Kasumi-1 (cell line): ENCODE measurements at regions not wholly inside any gene's neighbourhood (a gene's known extent, or its start where the extent isn't known, plus 50 kb on each side); places are given as distances from the start of the nearest gene placed in this dataset.
"Not testable (repeated sequence)": the region's sequence is repeated elsewhere in the genome, so short reads cannot be mapped to it uniquely, and the experiment has no call there.

Source experiments
- DNase-seq, 2 experiments: peaks; one replicate each; lab custom pipeline; 2025; lab: John Stamatoyannopoulos, UW

DNA sequence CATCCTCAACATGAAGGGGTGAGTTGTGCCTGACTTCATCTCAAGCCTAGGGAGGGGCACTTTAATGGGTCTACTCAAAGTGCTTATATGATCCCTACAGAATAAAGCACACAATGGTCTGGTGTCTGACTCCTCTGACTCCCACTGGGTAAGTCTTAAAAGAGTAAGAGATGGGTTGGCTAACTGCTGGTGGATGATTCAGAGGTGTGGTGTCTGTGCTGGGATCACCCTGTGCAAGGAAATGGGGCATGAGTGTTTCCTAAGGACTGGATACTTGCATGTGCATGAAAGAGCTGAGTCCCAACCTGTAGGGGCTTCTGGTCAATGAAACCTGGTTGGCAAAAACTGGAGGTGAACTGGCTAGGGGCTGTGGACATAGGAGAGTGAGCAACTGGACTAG is 158.8 kb downstream of the IL20RB start:
- DNase-seq = no peak

DNA sequence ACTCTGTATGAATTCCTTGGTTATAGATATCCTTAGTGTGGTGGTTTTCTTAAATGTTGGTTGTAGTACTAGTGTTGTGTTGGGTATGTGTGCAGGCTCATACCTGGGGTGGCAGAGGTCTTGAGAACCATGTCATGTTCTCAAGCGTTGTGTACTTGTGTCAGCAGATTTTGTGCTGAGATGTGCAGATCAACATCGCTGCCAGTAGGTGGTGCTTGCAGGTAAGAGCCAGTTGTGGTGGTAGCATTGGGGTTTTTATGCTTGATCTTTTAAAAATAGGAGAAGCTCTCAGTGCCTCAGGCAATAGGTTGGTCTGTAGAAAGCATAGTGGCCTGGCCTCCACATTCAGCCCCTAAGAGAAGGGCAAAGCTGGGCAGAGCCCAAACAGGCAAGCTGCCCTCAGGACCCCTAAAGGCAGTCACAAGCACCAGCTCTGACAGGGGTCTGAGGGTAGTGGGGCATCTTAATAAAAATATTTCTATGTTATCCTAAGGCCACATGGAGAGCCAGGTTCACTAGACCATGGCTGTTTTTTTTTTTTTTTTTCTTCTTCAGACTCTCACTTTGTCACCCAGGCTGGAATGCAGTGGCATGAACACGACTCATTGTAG is 164.0 kb downstream of the IL20RB start:
- peak; percentile 67 to 80 for DNase-seq

DNA sequence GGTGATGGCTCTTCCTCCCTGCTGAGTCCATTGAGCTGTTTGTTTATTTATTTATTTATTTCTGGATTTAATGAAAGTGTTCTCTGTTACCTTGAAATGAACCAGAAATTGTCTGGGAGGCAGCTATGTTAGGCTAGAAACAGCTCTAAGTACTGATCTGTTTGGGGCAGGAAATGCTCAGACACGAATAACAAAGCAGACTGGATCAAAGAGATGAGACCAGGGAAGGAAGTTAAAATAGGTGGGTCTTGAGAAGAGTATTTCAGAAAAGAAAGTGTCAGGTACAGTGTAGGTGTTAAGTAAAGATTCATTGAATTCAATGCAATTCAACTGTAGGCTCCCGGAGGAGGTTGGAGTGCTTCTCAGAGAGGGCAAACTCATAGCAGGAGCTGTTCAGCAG is 173.3 kb downstream of the IL20RB start:
- DNase-seq = no peak

DNA sequence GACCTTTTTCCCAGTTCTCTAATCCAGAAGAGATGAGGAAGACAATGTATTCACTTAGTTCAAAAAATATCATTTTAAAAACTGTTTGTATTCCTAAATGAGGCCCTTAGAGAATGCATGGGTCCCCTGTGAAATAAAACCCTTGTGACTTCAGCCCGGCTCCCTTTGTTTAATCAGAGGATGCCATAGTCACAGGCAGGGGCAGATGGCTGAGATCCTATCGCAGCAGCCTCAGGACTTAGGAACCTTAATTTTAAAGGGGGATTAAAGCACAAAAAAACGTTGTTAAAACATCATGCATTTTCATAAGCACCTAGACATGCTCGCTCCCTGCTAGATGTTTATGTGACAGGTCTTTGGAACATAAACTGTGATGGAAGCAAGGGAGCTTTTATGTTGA is 176.6 kb downstream of the IL20RB start:
- no peak for DNase-seq

DNA sequence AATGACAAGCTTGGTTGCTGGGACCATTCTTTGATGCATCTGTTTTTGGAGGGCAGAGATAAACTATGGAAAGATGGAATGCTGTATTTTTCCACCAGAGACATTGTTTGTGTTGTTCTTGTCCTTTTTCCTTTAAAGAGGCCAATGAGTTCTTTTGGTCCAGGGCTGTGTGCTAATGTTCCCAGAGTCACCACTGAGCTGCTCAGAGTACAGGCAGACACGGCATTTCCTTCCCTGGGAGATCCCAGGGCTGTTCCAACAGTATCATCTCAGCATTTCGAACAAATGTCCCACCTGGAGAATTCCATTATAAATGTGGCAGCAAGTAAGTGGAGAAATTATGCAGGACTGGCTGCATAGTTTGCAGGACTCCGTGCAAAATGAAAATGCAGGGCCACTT is 190.6 kb downstream of the IL20RB start:
- DNase-seq = no peak

DNA sequence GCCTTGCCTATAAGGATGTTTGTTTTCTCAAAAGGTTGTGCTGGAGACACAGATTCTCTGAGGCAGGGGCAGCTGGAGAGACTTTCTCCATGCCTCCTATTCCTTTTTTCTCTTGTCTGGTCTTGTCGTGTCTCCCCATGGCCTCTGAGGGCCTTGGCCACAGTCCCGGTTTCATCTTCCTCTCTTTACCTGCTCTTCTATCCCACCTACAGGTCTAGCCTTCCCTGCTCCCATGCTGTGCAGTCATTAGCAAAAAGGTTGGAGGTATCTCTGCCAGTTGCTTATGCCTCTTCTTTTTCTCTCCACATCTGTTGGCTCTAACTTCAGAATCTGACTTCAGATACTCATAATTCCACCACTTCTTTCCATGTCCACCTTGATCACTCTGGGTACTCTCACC is 191.1 kb downstream of the IL20RB start:
- no peak for DNase-seq

DNA sequence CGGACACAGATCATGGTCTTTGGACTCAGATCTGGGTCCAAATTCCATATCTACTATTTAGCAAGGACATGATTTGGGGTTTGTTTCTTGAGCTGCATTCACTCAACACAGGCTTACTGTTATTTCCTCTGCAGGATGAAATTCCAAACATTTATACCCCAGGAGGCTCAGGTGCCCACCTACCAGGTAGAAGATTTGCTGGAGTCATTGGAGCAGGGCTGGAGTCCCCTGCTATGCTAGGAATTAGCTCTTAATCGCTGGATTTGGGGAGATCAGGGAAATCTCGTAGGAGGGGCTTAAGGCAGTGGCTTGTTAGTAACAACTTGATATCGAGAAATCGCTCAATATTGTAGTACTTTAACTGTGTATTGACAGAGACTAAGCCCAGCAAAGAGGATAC is 193.0 kb downstream of the IL20RB start:
- DNase-seq = no peak

DNA sequence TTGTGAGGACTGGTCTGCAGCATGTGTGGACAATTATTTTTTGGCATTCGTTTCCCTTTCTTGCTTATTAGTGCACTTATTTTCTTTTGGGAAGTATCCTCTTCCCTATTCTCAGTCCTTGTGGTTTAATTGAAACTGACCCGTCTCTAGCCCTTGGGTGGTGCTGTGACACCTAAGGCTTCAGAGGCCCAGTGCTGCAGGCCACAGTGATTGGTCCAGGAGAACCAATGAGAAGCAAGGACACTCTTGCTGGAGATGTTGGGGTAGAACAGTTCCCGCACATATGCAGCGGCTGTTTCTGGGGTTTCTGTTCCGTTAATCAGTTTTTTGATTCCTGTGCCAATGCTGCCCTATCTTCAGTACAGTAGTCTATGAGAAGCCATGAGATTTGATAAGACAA is 195.3 kb downstream of the IL20RB start:
- not testable (repeated sequence) for DNase-seq

DNA sequence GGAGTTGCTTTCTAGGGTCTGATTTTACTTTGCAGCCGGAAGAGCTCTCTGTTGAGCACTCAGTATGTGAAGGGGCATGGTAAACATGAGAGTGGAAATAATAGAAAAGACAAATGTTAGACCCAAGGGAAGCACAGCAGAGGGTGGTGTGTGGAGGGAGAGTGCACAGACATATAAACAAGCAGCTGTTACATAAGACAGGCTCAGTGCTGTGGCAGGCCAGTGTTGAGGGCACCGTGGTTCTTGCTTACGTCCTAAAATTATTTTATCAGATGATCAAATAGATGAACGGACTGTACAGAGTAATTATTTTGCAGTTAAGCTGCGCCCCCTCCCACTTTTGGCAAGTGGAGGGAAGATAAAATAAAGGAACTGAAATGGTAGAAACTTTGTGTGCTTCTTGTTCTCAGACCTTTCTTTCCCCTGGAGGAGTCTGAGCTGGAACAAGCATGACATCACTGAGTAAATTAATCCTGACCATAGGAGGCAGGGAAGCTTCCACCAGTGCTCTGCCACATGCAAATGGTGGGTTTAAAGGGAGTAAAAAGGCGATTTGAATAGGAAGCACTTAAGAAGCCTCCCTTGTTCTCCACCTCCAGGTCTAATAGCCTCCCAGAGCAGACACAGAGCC is 205.6 kb downstream of the IL20RB start:
- no peak for DNase-seq

DNA sequence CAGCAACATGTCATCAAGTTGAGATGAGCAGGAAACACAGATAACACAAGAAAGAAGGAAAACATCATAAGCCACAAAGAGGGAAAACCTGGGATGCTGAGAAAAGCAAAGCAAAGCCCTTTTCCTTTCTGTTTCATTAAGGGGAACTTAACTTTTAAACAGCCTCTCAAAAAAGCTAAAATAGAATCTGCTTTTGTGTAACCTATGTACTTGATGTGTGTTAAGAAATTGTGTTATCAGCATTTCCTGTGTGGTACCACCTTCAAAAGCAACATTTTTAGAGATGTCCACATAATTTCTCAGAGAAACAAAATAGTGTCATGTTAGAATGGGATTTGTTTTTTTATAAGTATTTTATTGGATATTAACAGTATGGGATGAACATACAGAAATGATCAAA is 206.2 kb downstream of the IL20RB start:
- DNase-seq = no peak

DNA sequence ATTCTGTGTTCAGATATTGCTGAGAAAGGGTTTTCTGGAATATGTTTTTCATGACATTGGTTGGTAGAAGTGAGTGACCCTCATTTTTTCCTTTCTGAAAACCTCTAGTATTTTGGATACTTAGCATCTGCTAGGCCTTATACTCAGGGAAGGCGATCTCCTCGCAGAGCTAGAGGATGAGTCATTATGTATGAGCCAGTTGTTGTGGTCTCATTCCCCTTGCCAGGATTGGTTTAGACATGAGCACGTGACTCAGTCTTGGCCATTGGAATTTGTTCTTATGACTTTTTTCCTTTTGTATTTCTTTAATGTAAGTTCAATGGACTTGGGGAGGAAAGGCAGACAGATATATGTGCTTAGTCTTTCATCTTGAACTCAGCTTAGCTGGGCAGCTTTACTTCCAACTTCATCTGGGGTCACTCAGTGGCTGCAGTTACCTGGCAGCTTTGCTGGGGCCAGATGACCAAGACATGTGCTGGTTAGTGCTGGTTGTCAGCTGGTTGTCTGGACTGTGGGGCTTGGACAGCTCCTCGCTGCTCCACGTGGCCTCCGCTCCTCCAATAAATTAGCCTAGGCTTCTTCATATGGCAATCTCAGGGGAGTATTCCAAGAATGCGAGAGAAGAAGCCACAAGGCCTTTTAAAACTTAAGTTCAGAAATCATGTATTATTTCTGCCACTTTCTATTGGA is 207.5 kb downstream of the IL20RB start:
- DNase-seq = no peak

DNA sequence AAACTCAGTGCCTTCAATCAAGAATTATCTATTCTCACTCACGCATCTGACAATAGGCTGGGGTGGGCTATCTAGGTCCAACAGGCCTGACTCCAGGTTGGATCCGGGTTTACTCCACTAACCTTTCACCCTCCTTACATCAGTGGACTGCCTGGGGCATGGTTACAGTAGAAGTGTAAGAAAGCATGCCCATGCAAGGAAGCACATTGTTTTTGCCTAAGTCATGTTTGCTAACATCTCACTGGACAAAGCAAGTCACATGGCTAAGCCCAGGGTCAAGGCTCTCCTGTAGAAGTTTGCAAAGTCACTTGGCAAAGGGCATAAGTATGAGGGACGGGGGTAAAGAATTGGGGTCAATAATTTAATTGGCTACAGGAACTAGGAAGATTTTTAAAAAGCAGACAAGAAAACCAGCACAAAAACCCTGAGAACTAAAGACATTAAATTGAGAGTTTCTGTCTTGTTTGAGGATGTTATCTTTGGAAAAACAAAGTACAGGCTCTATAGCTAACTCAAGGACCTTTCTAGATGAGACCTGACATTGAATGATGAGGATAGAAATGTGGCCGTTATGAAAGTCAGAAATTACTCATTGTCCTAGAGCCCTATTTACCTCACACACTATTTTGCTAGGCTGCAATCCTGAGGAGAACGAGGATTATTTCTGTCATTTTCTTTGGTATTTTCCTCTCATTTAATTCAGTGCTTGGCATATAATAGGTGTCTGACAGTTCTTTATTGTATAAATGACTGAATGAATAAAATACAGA is 214.2 kb downstream of the IL20RB start:
- DNase-seq = no peak

DNA sequence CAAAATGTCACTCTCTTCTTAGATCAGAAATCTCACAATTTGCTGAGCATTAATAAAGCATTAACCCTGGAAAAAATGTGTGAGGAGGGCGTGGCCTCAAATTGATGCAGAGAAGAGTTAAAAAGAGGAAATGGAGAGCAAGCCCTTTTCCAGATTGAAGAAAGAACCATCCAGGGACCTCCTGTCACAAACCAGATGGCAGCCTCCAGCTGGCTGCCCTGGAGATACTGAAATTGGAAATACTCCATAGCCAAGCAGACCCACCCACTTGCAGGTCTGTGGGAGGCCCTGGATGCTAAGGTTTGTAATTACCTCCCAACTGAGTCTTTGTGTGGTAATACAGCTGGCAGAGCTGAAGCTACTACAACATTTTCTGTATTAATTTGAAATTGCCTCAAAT is 214.9 kb downstream of the IL20RB start:
- no peak for DNase-seq

DNA sequence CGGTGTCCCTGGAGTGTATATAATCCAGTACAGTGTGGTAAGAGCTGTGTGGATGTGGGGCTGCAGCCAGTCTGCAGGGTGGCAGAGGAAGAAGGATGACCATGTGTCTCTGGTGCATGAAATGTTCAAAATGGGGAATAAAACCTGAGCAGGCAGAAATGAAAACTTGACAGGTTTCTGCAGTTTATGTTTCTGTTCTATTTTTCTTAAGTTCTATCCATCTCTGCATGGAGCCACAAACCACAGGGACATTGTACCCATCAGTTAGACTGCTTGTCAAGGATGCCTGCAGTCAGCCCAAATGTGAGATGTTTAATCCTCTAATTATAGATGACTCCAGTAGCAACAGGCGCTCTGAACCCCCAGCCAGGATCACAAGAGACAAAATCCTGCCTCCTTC is 216.7 kb downstream of the IL20RB start:
- no peak for DNase-seq

DNA sequence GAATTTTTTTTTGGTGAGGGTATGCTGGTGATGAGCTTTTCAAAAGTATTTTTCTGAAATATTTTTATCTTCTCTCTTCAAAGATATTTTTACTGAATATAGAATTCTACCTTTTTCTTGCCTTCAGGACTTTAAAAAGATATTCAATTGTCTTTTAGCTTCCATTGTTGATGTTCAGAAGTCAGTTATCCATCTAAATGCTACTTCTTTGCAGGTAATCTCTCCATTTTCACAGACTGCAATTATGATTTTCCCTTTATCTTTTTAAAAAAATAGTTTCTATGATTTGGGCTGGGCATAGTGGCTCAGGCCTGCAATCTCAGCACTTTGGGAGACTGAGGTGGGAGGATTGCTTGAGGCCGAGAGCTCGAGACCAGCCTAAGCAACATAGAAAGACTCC is 222.4 kb downstream of the IL20RB start:
- no peak for DNase-seq

DNA sequence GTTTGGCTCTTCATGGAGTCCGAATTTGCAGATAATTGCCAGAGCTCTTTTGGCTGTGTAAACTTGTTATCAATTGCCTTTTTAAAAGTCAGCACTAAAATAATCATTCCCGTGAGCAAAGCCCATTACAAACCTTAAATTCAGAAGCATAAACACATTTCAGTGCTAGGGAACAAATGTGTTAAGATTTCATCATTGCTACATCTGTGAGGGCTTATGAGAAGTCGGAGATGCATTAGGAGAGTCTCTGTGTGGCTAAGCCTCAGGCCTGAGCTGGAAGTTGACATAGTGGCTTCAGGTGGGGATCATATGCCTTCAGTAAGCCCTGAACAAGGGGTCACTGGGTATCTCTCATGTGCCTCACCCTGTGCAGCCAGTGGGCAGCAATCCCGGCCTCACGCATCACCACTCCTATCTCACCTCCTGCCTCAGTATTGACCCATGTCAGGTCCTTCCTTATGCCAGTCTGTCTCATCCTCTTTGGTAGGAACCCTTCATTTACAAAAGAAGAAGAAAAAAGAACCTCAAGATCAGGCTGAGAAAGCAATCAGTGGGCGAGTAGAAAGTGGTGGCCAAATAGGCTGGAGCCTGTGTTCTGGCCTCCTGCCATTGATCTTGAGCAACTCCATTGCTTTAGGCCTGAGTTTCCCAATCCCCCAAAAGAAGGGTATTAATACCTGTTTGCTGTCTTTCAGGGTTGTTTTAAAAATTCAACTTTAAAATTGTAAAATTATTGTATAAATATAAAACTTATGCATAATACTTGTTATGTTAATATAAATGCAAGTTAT is 233.5 kb downstream of the IL20RB start:
- DNase-seq = no peak

DNA sequence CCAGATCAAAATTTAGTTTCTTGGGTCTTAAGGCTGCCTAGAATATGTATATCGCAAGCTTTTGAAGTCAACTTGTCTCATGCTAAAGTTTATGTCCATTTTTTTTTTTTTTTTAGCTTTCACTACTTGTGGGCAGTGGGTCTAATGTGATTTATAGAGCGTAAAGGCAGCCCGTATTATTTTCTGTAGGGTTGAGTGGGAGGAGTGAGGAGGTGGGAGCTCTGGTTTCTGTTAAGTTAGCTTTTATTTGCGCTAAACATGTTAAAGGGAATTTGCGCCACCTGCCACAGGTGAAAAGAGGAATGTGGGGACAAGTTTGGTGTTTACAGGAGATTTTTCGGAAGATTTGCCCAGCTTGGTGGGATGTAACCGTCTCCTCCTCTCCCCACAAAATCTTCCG is 234.2 kb downstream of the IL20RB start:
- no peak for DNase-seq

DNA sequence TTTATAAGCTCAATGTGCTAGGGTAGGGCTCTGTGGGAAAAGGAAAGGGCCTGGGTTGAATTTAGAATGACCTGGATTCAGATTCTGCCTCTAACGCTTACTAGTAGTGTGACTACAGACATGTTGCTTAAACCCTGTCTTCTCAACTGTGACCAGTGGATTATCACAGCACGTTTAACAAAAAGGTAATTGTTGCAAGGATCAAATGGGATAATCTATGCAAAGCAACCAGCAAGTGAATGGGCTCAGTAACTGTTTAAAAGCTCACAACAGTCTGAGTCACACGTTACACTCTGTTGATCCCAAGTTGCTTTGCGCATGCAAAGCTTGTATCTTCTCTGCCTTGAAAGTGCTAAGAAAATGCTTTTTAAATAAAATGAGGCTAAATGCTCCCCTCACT is 236.5 kb downstream of the IL20RB start:
- no peak for DNase-seq

DNA sequence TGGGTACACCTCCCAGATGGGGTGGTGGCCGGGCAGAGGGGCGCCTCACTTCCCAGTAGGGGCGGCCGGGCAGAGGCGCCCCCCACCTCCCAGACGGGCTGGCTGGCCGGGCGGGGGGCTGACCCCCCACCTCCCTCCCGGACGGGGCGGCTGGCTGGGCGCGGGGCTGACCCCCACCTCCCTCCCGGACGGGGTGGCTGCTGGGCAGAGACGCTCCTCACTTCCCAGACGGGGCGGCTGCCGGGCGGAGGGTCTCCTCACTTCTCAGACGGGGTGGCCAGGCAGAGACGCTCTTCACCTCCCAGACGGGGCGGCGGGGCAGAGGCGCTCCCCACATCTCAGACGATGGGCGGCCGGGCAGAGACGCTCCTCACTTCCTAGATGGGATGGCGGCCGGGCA is 240.6 kb downstream of the IL20RB start:
- not testable (repeated sequence) for DNase-seq

DNA sequence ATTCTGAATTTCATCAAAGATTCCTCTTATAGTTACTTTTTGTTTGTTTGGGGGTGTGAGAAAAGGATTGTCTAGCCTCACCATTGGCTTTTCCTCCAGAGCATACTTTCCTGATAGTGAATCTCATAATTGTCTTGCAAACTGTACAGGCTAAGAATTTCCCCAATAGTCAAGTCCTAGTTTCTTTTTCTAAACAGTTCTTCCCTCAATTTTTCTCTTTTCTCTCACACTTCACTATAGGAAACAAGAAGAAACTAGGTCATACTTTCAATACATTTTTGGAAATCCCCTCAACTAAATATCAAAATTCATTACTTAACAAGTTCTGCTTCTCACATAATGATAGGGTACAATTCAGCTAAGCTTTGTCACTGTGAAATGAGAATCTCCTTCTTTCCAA is 241.9 kb downstream of the IL20RB start:
- DNase-seq = no peak

DNA sequence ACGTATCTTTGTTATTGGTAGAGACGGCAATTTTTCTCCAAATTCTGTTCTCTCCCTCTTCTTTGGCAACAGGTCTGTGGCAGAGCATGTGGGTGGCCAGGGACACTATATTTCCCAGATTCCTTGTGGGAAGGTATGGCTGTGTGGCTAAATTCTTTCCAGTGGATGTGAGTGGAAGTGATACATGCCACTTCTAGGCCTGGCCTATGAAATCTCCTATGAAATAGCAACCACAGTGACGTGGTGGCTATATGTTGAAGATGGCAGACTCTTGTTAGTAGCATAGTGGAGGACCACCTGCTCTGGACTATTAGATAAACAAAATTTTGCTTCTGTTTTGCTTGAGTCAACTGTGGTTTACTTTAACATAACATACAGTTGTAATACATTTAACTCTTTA is 243.3 kb downstream of the IL20RB start:
- DNase-seq = no peak

DNA sequence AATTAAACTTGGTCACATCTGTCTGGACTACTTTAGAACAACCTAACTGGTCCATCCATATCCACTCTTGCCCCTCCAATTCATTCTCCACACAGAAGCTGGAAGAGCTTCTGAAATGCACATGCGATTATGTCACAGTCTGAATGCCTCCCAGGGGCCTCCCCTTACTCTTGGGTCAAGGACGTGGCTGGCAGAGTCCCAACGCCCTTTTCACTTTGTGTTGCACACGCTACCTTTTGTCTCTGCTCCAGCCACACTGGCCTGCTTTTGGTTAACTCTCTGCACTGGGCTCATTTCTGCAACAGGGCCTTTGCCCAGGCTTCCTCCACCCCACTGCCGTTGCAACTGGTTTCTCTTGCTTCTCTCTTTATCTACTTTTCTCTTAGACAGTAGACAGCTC is 245.2 kb downstream of the IL20RB start:
- no peak for DNase-seq
